GM23338 (cell line): ENCODE measurements at regions not wholly inside any gene's neighbourhood (a gene's known extent, or its start where the extent isn't known, plus 50 kb on each side); places are given as distances from the start of the nearest gene placed in this dataset.

Experiments
- CREB1 ChIP-seq: fragments of 250-450 bp; sonication (Bioruptor Pico); IDR thresholded peaks from 2 replicates; pipeline ENCODE4 v1.5.0; 2020; ENCODE audit warnings: low read depth, mild to moderate bottlenecking, moderate library complexity
- EZH2 ChIP-seq: fragments of 200-600 bp; sonication (generic); IDR thresholded peaks from one replicate; pipeline ENCODE4 v1.8.0; 2017; ENCODE audit warnings: antibody characterized with exemption, mild to moderate bottlenecking, low read depth; ENCODE audit not compliant: unreplicated experiment
- EZH2phosphoT487 ChIP-seq: fragments of 200-600 bp; sonication (generic); IDR thresholded peaks from one replicate; pipeline ENCODE4 v1.8.1; 2018; ENCODE audit warnings: antibody characterized with exemption; ENCODE audit not compliant: unreplicated experiment
- JUNB ChIP-seq: IDR thresholded peaks from one replicate; pipeline ENCODE4 v1.6.1; 2016; ENCODE audit warnings: antibody characterized with exemption; ENCODE audit not compliant: unreplicated experiment
- NANOG ChIP-seq: IDR thresholded peaks from 2 replicates; pipeline ENCODE4 v1.6.1; 2016; ENCODE audit warnings: antibody characterized with exemption, borderline replicate concordance
- POLR2AphosphoS5 ChIP-seq: IDR thresholded peaks from 2 replicates; pipeline ENCODE4 v1.6.1; 2016; ENCODE audit warnings: antibody characterized with exemption, low read depth
- STAT1 ChIP-seq: IDR thresholded peaks from one replicate; pipeline ENCODE4 v1.6.1; 2016; ENCODE audit warnings: antibody characterized with exemption; ENCODE audit not compliant: unreplicated experiment
- ZNF114 ChIP-seq: fragments of 250-450 bp; sonication (Bioruptor Pico); IDR thresholded peaks from 2 replicates; pipeline ENCODE4 v1.5.0; 2020; ENCODE audit warnings: mild to moderate bottlenecking, moderate library complexity
- ZNF331 ChIP-seq: fragments of 250-450 bp; sonication (Bioruptor Pico); IDR thresholded peaks from 2 replicates; pipeline ENCODE4 v1.5.0; 2020; ENCODE audit warnings: low read depth, mild to moderate bottlenecking, moderate library complexity
- TF ChIP-seq, protein P1 (sequence below), 2 experiments: fragments of 200-600 bp in 1 of 2; sonication (generic) in 1 of 2; conservative IDR thresholded peaks; 2 replicates each; pipeline versions ENCODE4 v1.5.1 to v1.6.1; 2016 to 2017; ENCODE audit warnings: antibody characterized with exemption in 2 of 2, low read depth in 2 of 2, mild to moderate bottlenecking in 2 of 2, moderate library complexity in 1 of 2
- TF ChIP-seq, protein P2 (sequence below): IDR thresholded peaks from one replicate; pipeline ENCODE4 v1.6.1; 2018; ENCODE audit warnings: antibody characterized with exemption; ENCODE audit not compliant: unreplicated experiment
- TF ChIP-seq, protein P3 (sequence below): IDR thresholded peaks from 2 replicates; pipeline ENCODE4 v1.6.1; 2016; ENCODE audit warnings: antibody characterized with exemption
- TF ChIP-seq, protein P4 (sequence below): fragments of 250-450 bp; sonication (Bioruptor Pico); IDR thresholded peaks from 2 replicates; pipeline ENCODE4 v1.5.0; 2020; ENCODE audit warnings: mild to moderate bottlenecking, moderate library complexity

DNA sequence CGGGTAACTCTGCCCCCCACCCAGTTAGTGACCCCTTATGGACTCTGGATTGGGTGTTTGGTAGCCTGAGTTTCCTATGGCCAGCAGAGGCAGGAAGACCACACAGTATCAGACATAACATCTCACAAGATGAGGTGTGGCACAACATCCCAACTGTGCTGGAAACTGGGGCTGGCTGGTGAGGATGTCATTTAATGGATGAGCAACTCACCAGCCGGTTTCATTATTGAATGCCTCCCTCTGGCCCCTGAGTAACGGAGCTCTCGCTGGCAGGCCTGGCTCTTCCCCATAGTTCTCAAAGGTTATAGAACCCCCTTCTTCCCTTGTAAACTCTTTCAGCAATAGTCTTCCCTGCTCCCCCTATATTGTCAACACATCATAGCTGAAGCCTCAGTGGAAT, 195.0 kb downstream of the BCL11A start:
- TF ChIP-seq, protein P1, sequence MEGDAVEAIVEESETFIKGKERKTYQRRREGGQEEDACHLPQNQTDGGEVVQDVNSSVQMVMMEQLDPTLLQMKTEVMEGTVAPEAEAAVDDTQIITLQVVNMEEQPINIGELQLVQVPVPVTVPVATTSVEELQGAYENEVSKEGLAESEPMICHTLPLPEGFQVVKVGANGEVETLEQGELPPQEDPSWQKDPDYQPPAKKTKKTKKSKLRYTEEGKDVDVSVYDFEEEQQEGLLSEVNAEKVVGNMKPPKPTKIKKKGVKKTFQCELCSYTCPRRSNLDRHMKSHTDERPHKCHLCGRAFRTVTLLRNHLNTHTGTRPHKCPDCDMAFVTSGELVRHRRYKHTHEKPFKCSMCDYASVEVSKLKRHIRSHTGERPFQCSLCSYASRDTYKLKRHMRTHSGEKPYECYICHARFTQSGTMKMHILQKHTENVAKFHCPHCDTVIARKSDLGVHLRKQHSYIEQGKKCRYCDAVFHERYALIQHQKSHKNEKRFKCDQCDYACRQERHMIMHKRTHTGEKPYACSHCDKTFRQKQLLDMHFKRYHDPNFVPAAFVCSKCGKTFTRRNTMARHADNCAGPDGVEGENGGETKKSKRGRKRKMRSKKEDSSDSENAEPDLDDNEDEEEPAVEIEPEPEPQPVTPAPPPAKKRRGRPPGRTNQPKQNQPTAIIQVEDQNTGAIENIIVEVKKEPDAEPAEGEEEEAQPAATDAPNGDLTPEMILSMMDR (conservative IDR thresholded peaks at IDR 0.05; ENCODE audit: low read depth in 2 of 2), result no peak
- TF ChIP-seq, protein P2, sequence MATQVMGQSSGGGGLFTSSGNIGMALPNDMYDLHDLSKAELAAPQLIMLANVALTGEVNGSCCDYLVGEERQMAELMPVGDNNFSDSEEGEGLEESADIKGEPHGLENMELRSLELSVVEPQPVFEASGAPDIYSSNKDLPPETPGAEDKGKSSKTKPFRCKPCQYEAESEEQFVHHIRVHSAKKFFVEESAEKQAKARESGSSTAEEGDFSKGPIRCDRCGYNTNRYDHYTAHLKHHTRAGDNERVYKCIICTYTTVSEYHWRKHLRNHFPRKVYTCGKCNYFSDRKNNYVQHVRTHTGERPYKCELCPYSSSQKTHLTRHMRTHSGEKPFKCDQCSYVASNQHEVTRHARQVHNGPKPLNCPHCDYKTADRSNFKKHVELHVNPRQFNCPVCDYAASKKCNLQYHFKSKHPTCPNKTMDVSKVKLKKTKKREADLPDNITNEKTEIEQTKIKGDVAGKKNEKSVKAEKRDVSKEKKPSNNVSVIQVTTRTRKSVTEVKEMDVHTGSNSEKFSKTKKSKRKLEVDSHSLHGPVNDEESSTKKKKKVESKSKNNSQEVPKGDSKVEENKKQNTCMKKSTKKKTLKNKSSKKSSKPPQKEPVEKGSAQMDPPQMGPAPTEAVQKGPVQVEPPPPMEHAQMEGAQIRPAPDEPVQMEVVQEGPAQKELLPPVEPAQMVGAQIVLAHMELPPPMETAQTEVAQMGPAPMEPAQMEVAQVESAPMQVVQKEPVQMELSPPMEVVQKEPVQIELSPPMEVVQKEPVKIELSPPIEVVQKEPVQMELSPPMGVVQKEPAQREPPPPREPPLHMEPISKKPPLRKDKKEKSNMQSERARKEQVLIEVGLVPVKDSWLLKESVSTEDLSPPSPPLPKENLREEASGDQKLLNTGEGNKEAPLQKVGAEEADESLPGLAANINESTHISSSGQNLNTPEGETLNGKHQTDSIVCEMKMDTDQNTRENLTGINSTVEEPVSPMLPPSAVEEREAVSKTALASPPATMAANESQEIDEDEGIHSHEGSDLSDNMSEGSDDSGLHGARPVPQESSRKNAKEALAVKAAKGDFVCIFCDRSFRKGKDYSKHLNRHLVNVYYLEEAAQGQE, result no peak
- TF ChIP-seq, protein P3, sequence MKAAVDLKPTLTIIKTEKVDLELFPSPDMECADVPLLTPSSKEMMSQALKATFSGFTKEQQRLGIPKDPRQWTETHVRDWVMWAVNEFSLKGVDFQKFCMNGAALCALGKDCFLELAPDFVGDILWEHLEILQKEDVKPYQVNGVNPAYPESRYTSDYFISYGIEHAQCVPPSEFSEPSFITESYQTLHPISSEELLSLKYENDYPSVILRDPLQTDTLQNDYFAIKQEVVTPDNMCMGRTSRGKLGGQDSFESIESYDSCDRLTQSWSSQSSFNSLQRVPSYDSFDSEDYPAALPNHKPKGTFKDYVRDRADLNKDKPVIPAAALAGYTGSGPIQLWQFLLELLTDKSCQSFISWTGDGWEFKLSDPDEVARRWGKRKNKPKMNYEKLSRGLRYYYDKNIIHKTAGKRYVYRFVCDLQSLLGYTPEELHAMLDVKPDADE, result no peak
- no peak for TF ChIP-seq EZH2phosphoT487
- TF ChIP-seq POLR2AphosphoS5, result no peak
- no peak for TF ChIP-seq EZH2
- no peak for TF ChIP-seq CREB1 (CRISPR knock-in tag)
- no peak for TF ChIP-seq ZNF114 (CRISPR knock-in tag)
- no peak for TF ChIP-seq JUNB
- no peak for TF ChIP-seq STAT1
- TF ChIP-seq ZNF331 (CRISPR knock-in tag), result no peak
- no peak for TF ChIP-seq NANOG
- TF ChIP-seq, protein P4, sequence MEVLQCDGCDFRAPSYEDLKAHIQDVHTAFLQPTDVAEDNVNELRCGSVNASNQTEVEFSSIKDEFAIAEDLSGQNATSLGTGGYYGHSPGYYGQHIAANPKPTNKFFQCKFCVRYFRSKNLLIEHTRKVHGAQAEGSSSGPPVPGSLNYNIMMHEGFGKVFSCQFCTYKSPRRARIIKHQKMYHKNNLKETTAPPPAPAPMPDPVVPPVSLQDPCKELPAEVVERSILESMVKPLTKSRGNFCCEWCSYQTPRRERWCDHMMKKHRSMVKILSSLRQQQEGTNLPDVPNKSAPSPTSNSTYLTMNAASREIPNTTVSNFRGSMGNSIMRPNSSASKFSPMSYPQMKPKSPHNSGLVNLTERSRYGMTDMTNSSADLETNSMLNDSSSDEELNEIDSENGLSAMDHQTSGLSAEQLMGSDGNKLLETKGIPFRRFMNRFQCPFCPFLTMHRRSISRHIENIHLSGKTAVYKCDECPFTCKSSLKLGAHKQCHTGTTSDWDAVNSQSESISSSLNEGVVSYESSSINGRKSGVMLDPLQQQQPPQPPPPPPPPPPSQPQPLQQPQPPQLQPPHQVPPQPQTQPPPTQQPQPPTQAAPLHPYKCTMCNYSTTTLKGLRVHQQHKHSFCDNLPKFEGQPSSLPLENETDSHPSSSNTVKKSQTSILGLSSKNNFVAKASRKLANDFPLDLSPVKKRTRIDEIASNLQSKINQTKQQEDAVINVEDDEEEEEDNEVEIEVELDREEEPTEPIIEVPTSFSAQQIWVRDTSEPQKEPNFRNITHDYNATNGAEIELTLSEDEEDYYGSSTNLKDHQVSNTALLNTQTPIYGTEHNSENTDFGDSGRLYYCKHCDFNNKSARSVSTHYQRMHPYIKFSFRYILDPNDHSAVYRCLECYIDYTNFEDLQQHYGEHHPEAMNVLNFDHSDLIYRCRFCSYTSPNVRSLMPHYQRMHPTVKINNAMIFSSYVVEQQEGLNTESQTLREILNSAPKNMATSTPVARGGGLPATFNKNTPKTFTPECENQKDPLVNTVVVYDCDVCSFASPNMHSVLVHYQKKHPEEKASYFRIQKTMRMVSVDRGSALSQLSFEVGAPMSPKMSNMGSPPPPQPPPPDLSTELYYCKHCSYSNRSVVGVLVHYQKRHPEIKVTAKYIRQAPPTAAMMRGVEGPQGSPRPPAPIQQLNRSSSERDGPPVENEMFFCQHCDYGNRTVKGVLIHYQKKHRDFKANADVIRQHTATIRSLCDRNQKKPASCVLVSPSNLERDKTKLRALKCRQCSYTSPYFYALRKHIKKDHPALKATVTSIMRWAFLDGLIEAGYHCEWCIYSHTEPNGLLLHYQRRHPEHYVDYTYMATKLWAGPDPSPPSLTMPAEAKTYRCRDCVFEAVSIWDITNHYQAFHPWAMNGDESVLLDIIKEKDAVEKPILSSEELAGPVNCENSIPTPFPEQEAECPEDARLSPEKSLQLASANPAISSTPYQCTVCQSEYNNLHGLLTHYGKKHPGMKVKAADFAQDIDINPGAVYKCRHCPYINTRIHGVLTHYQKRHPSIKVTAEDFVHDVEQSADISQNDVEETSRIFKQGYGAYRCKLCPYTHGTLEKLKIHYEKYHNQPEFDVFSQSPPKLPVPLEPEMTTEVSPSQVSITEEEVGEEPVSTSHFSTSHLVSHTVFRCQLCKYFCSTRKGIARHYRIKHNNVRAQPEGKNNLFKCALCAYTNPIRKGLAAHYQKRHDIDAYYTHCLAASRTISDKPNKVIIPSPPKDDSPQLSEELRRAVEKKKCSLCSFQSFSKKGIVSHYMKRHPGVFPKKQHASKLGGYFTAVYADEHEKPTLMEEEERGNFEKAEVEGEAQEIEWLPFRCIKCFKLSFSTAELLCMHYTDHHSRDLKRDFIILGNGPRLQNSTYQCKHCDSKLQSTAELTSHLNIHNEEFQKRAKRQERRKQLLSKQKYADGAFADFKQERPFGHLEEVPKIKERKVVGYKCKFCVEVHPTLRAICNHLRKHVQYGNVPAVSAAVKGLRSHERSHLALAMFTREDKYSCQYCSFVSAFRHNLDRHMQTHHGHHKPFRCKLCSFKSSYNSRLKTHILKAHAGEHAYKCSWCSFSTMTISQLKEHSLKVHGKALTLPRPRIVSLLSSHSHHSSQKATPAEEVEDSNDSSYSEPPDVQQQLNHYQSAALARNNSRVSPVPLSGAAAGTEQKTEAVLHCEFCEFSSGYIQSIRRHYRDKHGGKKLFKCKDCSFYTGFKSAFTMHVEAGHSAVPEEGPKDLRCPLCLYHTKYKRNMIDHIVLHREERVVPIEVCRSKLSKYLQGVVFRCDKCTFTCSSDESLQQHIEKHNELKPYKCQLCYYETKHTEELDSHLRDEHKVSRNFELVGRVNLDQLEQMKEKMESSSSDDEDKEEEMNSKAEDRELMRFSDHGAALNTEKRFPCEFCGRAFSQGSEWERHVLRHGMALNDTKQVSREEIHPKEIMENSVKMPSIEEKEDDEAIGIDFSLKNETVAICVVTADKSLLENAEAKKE (CRISPR knock-in tag), result no peak
